ENCODE measurements at regions not wholly inside any gene's neighbourhood (a gene's known extent, or its start where the extent isn't known, plus 50 kb on each side); places are given as distances from the start of the nearest gene placed in this dataset.

- 29 to 39% methylated on average over 21 of the region's 21 CpGs for WGBS, 2 experiments (ENCODE audit: low coverage in 1 of 2, low lambda C conversion rate in 2 of 2, missing lambda C conversion rate in 2 of 2)
- in situ Hi-C loops (cut with MboI), result no loop called here
Observed at GRCh38 chr10:130550952-130551674, 414.9 kb downstream of the GLRX3 start.

GRCh38 chr10:130551676-130552075 lies 415.5 kb downstream of the GLRX3 start:
- in situ Hi-C loops (cut with MboI), result no loop called here
- no peak for DNase-seq
- H3K4me3 ChIP-seq, result no peak overlapping the region
- no peak overlapping the region for H3K27ac ChIP-seq
- no peaks in the 10 kb centered on the region for H3K79me2 ChIP-seq (ENCODE audit: insufficient read depth)
- TF ChIP-seq EZH2phosphoT487 (IDR thresholded peaks at IDR 0.05; ENCODE audit: insufficient read depth, low read depth) (no peak), EZH2 (IDR thresholded peaks at IDR 0.05; ENCODE audit: insufficient read depth, poor library complexity, severe bottlenecking) (no peak)
- no peak overlapping the region for H2AFZ ChIP-seq
- H3F3A ChIP-seq (ENCODE audit: insufficient read depth), result no peaks in the 10 kb centered on the region
- H3K9me3 ChIP-seq (ENCODE audit: low read depth), result no peaks in the 10 kb centered on the region
- WGBS, 2 experiments (ENCODE audit: low coverage in 1 of 2, low lambda C conversion rate in 2 of 2, missing lambda C conversion rate in 2 of 2), result 31 to 44% methylated on average over 7 of the region's 7 CpGs
- no peaks in the 10 kb centered on the region for H3K9me2 ChIP-seq (ENCODE audit: insufficient read depth)
- H3K36me3 ChIP-seq (ENCODE audit: low read depth), result no peaks in the 10 kb centered on the region
- H3K27me3 ChIP-seq (replicated peaks; ENCODE audit: insufficient read depth), result no peaks in the 10 kb centered on the region
- H4K20me1 ChIP-seq (ENCODE audit: insufficient read depth), result no peaks in the 10 kb centered on the region
- H3K4me1 ChIP-seq (ENCODE audit: insufficient read depth), result no peaks in the 10 kb centered on the region
- H3K9ac ChIP-seq, result no peak overlapping the region
- H3K4me2 ChIP-seq (ENCODE audit: unreplicated experiment), result no peak overlapping the region

More at GRCh38 chr10:130550952-130551674, 414.9 kb downstream of the GLRX3 start:
- Histone ChIP-seq H3K9ac (no peak overlapping the region), H3F3A (ENCODE audit: insufficient read depth) (no peaks in the 10 kb centered on the region), H3K4me3 (no peak overlapping the region), H3K9me2 (ENCODE audit: insufficient read depth) (no peaks in the 10 kb centered on the region), H3K27ac (no peak overlapping the region), H3K4me2 (ENCODE audit: unreplicated experiment) (no peak overlapping the region), H3K36me3 (ENCODE audit: low read depth) (no peaks in the 10 kb centered on the region), H3K4me1 (ENCODE audit: insufficient read depth) (no peaks in the 10 kb centered on the region), H3K27me3 (replicated peaks; ENCODE audit: insufficient read depth) (no peaks in the 10 kb centered on the region), H3K9me3 (ENCODE audit: low read depth) (no peaks in the 10 kb centered on the region), H2AFZ (no peak overlapping the region), H3K79me2 (ENCODE audit: insufficient read depth) (no peaks in the 10 kb centered on the region), H4K20me1 (ENCODE audit: insufficient read depth) (no peaks in the 10 kb centered on the region)
- TF ChIP-seq EZH2 (IDR thresholded peaks at IDR 0.05; ENCODE audit: insufficient read depth, poor library complexity, severe bottlenecking) (no peak), EZH2phosphoT487 (IDR thresholded peaks at IDR 0.05; ENCODE audit: insufficient read depth, low read depth) (no peak)
- no peak for DNase-seq

- Histone ChIP-seq H4K20me1 (ENCODE audit: insufficient read depth) (no peaks in the 10 kb centered on the region), H3K4me3 (no peak overlapping the region), H3K9me2 (ENCODE audit: insufficient read depth) (no peaks in the 10 kb centered on the region), H3K4me2 (ENCODE audit: unreplicated experiment) (no peak overlapping the region), H3K36me3 (ENCODE audit: low read depth) (no peaks in the 10 kb centered on the region), H3K79me2 (ENCODE audit: insufficient read depth) (no peaks in the 10 kb centered on the region), H3K27me3 (replicated peaks; ENCODE audit: insufficient read depth) (no peaks in the 10 kb centered on the region), H3K9ac (no peak overlapping the region), H3K9me3 (ENCODE audit: low read depth) (no peaks in the 10 kb centered on the region), H3K27ac (no peak overlapping the region), H3K4me1 (ENCODE audit: insufficient read depth) (no peaks in the 10 kb centered on the region), H2AFZ (no peak overlapping the region), H3F3A (ENCODE audit: insufficient read depth) (no peaks in the 10 kb centered on the region)
- TF ChIP-seq EZH2phosphoT487 (IDR thresholded peaks at IDR 0.05; ENCODE audit: insufficient read depth, low read depth), result no peak
- TF ChIP-seq EZH2 (IDR thresholded peaks at IDR 0.05; ENCODE audit: insufficient read depth, poor library complexity, severe bottlenecking), result no peak
- 4 to 11% methylated on average over 7 of the region's 7 CpGs for WGBS, 2 experiments (ENCODE audit: low coverage in 1 of 2, low lambda C conversion rate in 2 of 2, missing lambda C conversion rate in 2 of 2)
- in situ Hi-C loops (cut with MboI), result no loop called here
- DNase-seq, result no peak
Observed at GRCh38 chr10:130553826-130554225, 417.6 kb downstream of the GLRX3 start.

GRCh38 chr10:130554701-130555410 lies 418.7 kb downstream of the GLRX3 start:
- H3K4me3 ChIP-seq, result no peak overlapping the region
- no peaks in the 10 kb centered on the region for H3K4me1 ChIP-seq (ENCODE audit: insufficient read depth)
- H3F3A ChIP-seq (ENCODE audit: insufficient read depth), result no peaks in the 10 kb centered on the region
- no peak overlapping the region for H2AFZ ChIP-seq
- H3K27ac ChIP-seq, result no peak overlapping the region
- DNase-seq, result no peak
- H3K36me3 ChIP-seq (ENCODE audit: low read depth), result no peaks in the 10 kb centered on the region
- no peaks in the 10 kb centered on the region for H3K79me2 ChIP-seq (ENCODE audit: insufficient read depth)
- in situ Hi-C loops (cut with MboI), result no loop called here
- no peak for TF ChIP-seq EZH2phosphoT487 (IDR thresholded peaks at IDR 0.05; ENCODE audit: insufficient read depth, low read depth)
- TF ChIP-seq EZH2 (IDR thresholded peaks at IDR 0.05; ENCODE audit: insufficient read depth, poor library complexity, severe bottlenecking), result no peak
- H3K27me3 ChIP-seq (replicated peaks; ENCODE audit: insufficient read depth), result no peaks in the 10 kb centered on the region
- no peaks in the 10 kb centered on the region for H3K9me2 ChIP-seq (ENCODE audit: insufficient read depth)
- H3K9me3 ChIP-seq (ENCODE audit: low read depth), result no peaks in the 10 kb centered on the region
- no peaks in the 10 kb centered on the region for H4K20me1 ChIP-seq (ENCODE audit: insufficient read depth)
- no peak overlapping the region for H3K9ac ChIP-seq
- 37 to 39% methylated on average over 14 of the region's 14 CpGs for WGBS, 2 experiments (ENCODE audit: low coverage in 1 of 2, low lambda C conversion rate in 2 of 2, missing lambda C conversion rate in 2 of 2)
- H3K4me2 ChIP-seq (ENCODE audit: unreplicated experiment), result no peak overlapping the region

Data from GM23248 (cell line).